Hematopoietic multipotent progenitor cell treated with erythropoietin and hydrocortisone succinate and interleukin-3 and kit ligand, for 17 days (in vitro differentiated cells): ENCODE measurements at regions not wholly inside any gene's neighbourhood (a gene's known extent, or its start where the extent isn't known, plus 50 kb on each side); places are given as distances from the start of the nearest gene placed in this dataset.
"Not testable (repeated sequence)": the region's sequence is repeated elsewhere in the genome, so short reads cannot be mapped to it uniquely, and the experiment has no call there.

ENCODE experiments used
- DNase-seq: peaks from one replicate; pipeline ENCODE4 v3.0.0-alpha.2; 2015; ENCODE audit warnings: low spot score

DNA sequence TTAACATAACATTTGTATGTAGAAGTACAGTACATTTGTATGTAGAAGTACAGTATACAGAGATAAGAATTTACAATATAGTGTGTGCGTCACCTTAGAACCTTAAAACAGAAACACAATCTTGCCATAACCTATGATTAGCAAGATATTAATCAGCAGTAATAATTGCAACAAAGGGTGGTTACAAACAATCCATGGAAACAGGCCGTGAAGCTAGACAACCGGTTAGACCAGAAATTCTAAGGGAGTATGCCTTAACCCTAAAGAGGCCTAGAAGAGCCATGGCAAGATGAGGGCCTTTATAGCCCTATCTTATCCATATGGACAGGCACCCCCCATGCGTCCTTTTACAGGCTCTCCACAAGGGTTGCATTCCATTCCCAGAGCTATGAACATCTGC lies 605.9 kb downstream of the KCNT2 start:
- DNase-seq: not testable (repeated sequence)

DNA sequence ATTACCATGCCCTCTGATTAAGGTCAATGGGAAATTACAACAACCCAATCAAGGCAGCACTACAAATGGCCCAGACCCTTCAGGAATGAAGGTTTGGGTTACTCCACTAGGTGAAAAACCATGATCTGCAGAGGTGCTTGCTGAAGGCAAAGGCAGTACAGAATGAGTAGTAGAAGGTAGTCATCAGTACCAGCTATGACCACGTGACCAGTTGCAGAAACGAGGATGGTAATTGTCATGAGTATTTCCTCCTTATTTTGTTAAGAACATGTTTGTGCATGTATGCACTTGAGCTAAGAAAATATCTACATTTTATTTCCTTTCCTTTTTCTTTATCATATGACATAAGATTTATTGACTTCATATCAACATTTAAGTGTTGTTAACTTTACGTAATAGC lies 607.1 kb downstream of the KCNT2 start:
- no peak for DNase-seq

GRCh38 chr1:195999022-195999421 lies 609.2 kb downstream of the KCNT2 start:
- no peak for DNase-seq

DNA sequence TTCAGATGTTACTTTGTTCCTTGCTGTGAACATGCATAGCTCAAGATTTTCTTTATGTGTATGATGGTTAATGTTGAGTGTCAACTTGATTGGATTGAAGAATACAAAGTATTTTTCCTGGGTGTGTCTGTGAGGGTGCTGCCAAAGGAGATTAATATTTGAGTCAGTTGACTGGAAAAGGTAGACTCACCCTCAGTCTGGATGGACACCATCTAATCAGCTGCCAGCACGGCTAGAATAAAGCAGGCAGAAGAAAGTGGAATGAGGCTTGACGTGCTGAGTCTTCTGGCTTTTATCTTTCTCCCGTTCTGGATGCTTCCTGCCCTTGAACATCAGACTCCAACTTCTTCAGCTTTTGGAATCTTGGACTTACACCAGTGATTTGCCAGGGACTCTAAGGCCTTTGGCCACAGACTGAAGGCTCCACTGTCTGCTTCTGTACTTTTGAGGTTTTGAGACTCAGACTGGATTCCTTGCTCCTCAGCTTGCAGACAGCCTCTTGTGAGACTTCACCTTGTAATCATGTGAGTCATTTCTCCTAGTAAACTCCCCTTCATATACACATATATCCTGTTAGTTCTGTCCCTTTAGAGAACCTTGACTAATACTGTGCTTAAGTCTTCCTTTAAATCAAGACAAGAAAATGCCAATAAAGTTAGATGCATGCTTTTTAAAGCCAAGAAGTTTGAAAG lies 626.6 kb downstream of the KCNT2 start:
- DNase-seq: no peak

- DNase-seq: no peak
Measured at GRCh38 chr1:195979646-195980045, 628.6 kb downstream of the KCNT2 start.

DNA sequence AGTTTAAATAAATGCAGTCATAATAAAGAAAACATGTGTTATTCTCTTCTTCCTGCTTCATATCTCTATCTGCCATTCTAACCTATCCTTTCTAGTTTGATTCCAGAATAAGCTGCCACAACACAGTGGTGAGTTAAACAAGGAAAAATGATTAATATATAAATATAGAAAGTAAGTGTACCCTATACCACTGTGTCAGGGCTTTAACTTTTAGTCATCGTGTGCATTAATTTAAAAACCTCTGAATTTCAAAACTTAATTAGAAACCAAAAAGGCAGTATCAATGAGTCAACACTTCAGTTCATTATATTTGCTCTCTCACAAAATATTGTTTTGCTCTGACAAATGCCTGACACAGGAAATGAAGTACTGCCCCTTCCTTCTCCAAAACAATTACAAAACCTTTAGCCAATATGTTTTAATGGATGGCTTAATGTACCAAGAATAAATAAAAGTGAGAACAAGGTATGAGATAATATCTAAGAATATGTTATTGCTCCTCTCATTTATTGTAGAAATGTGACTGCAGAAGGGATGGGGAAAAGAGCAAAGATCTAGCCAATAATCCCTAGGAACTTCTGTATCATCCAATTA lies 634.8 kb downstream of the KCNT2 start:
- no peak for DNase-seq

DNA sequence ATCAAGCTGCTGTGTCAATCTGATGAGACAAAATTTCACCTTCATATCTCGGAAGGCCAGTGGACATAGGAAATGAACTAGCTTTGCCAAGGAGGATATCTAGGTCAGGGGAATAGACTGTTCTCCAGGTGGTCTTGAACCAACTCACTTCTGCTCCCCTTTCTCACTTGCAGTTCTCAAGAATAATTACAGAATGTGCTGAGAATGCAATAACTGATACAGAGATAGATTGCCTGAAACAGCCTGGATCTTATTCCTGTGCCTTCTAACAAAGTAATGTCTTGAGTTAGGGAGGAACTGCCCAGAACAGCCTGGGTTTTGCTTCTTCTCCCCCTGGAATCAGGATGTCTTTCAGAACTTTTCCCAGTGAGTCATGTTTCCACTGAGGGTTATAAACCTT lies 636.7 kb downstream of the KCNT2 start:
- DNase-seq: no peak

GRCh38 chr1:195970209-195970608 lies 638.0 kb downstream of the KCNT2 start:
- no peak for DNase-seq

DNA sequence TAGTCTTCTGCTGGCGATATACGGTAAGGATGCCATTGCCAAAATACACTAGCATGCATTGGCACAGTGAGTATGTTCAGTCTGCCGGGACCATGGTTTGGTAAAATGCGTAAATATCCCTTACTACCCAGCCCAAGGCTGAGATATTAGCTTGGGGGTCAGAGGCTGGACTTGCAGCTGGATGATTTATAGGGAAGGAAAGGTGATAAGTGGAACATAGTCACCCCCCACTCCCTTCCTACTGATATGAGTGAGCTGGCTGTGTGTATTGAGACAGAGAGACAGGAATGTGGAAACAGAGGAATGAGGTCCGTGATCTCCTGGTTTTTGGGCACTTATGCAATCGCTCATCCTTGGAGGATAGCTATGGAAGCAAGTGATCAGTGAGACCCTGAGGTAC lies 642.8 kb downstream of the KCNT2 start:
- no peak for DNase-seq

DNA sequence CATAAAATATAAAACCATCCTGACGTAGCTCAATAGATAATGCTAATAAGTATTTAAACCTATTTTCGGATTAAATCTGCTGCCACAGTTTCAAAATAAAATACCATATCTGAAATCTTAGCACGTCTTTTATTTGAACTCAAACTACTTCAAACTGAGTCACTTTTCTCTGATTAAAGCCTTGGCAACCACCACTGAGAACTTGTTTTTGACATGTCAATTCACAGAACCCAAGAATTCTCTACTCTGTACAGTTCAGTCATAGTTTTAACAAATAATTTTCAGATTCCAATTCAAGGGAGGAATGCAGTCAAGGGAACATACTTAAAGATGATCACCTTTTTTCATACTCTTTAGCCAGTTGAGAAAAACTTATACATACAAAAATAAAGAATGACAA lies 643.2 kb downstream of the KCNT2 start:
- DNase-seq: no peak

DNA sequence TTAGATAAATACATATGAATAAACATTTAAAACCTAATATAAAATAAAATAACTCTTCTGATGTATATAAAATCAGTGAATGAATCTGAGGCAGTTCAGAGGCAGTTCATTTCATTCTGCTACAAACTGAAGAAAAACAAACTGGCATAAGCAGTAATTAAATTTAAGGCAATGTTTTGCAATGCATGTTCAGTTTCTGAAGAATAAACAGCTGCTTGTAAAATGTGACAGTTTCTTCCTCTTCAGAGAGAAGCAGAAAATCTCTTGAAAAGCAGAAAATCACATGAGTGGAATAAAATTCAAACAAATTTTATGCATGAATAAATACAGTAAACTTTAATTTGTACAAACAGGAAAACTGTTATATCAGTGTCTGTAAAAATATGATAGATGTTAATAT lies 643.7 kb downstream of the KCNT2 start:
- DNase-seq: no peak

DNA sequence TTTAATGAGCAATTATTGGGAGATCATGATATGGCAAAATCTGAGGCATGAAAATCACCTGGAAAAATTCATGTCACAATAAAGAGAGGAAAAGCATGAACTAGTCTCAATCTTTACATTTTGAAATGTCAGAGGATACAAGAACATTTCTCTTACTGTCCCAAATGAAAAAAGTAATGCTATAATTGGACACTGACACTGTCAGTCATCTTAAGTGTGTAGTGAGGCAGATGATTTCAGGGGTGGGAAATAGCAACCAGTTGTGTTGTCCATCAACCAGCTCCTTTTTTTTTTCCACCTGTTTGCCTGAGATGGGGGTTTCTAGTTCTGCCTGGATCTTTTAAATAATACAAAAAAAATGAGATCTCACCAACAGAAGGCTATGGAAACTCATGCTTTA lies 646.2 kb downstream of the KCNT2 start:
- no peak for DNase-seq

- DNase-seq: no peak
Measured at GRCh38 chr1:195960580-195960979, 647.7 kb downstream of the KCNT2 start.

DNA sequence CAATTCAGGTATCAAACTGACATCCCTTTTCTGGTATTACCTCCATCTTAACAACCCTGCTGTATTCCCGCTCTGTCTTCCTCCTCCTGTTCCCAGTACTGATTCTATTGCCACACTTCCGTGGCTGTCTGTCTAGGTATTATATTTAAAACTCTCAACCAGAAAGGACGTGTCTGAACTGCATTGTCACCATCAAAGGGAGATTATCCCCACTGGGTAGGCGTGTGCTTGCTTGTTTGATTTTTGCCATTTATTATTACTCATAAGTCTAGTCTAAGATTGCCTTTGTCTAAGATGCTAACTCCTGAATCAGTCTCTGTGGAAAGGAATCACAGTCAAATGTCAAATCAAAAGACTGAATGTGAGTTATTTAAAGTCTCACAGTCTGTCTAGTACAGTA lies 650.1 kb downstream of the KCNT2 start:
- no peak for DNase-seq

GRCh38 chr1:195956845-195957244 lies 651.4 kb downstream of the KCNT2 start:
- no peak for DNase-seq

- DNase-seq: no peak
Measured at GRCh38 chr1:195954848-195955247, 653.4 kb downstream of the KCNT2 start.

DNA sequence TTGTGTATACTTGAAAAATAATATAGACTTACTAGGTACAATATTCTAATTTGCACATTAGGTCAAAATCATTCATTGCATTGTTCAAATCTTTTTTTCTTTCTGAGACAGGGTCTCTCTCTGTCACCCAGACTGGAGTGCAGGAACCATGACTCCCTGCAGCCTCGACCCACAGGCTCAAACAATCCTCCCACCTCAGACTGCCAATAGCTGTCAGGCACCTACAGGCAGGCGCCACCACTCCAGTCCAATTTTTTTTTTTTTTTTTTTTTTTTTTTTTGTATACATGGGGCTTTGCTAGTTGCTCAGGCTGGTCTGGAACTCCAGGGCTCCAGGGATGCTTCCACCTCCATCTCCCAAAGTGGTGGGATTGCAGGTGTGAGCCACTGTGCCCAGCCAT lies 656.9 kb downstream of the KCNT2 start:
- DNase-seq: no peak

GRCh38 chr1:195948123-195948895 lies 659.9 kb downstream of the KCNT2 start:
- DNase-seq: no peak

DNA sequence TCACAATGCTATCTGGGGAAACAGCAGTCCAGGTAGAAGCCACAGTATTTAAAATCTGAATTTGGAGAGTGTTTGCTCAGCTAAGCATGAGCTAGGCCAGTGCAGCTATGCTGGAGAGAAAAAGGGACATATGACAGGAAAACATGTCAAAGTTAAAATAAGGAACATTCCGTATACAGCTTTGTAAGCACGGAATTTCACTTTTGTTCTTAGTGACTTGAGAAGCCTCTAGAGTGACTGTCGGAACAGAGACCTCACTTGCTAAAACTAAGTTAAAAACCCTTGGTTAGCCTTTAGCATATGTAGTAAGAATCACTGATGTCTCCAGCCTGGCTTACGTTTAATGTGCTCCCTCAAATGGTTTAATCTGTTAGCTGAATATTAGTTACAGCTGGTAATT lies 661.7 kb downstream of the KCNT2 start:
- no peak for DNase-seq

DNA sequence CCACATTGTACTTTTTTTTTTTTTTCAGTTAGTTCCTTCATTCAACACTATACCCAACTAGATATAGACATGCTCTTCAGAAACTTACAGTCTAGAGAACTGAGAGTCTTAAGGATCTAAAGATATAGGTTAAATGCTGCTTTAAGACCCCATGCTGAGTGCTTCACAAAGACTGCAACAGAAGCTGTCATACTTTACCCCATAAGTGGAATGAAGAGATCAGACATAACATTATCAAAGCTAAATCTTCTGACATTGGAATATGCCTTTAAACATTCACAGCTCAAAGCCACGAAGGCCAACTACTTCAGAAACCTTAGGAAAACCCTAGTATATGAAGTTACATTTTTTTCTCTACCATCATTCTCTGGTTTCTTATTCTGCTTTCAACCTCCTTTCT lies 666.4 kb downstream of the KCNT2 start:
- no peak for DNase-seq

- DNase-seq: no peak
Measured at GRCh38 chr1:195941314-195941713, 666.9 kb downstream of the KCNT2 start.

DNA sequence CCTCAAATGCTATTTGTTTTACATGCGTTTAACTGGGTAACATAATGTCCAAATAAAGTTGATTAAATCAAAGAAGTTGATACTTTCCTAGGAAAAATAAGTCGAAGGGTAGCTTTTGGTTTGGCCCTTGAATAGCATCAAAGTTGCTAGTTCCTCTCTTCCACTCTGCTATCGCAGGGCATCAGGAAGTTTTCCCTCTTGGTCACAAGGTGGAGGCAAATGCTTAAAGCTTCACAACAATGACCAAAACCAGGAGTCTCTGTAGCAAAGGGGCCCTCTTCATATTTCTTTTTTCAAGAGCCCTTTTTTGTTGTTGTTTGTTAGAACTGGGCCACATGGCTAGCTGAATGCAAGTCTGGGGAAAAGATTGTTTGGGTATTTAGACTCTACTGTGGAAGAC lies 668.4 kb downstream of the KCNT2 start:
- no peak for DNase-seq

DNA sequence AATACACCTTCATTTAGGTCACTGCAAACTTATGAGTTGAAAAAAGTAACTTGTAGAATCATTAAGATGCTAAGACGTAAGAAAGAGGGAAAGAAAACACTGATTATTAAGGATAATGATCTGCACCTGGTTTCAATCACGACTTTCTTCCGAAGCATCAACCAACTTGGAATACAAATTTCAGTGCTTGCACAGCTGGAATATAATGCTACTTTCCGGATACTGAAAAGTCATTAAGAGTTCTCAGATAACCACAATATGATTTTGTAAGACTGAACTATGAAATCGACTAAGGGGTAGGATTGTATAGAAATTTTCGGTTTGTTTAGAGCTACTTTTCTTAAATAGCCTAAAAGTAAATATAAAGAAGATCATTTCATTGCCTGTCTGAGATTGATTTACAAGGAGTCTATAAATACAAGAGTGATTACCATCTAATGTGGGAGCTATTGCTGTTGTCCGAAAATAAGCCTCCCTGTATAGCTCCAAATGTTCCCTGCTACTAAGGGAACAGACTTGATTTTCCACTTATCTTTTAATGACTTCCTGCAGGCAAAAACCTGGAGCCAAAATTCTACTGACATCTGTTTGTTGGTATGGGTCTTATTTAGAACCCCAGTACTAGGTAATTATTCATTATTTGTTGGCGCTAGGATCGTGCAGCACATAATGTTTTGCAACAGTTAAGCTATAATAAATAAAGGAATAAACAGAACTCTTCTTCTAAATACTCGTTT lies 673.3 kb downstream of the KCNT2 start:
- no peak for DNase-seq
